WI38 (cell line): ENCODE measurements at regions not wholly inside any gene's neighbourhood (a gene's known extent, or its start where the extent isn't known, plus 50 kb on each side); places are given as distances from the start of the nearest gene placed in this dataset.

ENCODE experiments used
- H3K4me3 ChIP-seq: 2 replicates; pipeline ENCODE4 v1.5.1; 2011; ENCODE audit warnings: low read depth, mild to moderate bottlenecking, control low read depth, low read length
- CTCF ChIP-seq: IDR thresholded peaks from 2 replicates; pipeline ENCODE4 v1.5.1; 2012; ENCODE audit warnings: low read depth, mild to moderate bottlenecking, control low read depth, low read length

DNA sequence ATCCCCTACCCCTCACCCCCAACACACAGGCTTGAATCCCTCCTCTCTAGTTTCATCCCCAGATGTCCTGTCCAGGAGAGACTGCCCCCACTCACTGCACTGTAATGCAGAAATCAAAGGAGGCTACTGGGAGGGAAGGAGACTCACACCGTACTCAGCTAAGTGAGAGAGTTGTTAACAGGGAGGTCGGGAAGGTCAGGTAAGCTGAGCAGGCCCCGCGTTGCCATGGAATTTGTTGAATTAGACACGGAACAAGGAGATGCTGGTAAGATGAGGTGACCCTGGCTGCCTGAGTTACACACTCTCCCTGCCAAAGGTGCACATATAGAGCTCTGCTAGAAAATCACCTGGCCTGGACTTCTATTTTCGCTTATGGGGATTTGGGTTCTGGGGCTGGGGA, 197.9 kb downstream of the NXPE2 start:
- no peak for TF ChIP-seq CTCF
- H3K4me3 ChIP-seq = no peak overlapping the region

DNA sequence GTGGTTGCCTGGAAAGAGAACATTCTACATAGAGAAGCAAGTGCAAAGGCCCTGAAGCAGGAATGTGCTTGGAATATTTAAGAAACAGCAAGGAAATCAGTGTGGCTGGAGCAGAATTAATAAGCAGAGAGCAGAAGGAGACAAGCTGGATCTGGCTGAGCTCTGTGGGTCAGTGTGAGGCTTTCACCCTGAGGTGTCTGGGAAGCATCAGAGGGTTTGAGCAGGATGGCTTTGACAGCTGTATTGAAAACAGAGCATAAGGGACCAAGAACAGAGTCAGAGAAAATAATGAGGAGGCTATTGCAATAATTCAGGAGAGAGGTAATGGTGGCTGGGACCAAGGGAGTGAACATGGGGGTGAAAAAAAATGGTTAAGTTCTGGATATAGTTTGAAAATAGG, 199.6 kb downstream of the NXPE2 start:
- TF ChIP-seq CTCF = no peak
- no peak overlapping the region for H3K4me3 ChIP-seq

DNA sequence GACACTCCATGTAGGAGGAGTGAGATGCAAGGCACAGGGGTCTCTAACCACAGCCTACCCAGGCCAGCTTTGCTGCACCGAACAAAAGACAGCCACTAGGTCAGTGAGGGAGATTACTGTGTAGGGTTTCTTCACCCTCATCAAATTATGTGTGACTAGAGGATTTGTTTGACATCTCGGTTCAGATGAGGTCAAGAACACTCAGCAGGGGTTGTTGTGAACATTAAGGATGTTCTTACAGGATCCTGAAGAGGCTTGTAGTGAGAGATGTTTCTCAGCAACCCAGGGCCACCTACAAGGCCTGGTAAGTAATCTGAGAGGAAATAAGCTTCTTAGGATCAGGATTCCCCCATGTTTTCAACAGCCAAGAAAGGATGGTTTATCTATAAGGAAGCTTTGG, 202.1 kb downstream of the NXPE2 start:
- no peak for TF ChIP-seq CTCF
- no peak overlapping the region for H3K4me3 ChIP-seq

- no peak for TF ChIP-seq CTCF
- no peak overlapping the region for H3K4me3 ChIP-seq
Measured at GRCh38 chr11:114883472-114883871, 205.1 kb downstream of the NXPE2 start.

GRCh38 chr11:114886644-114887265, 208.4 kb downstream of the NXPE2 start:
- TF ChIP-seq CTCF = no peak
- H3K4me3 ChIP-seq = no peak overlapping the region

DNA sequence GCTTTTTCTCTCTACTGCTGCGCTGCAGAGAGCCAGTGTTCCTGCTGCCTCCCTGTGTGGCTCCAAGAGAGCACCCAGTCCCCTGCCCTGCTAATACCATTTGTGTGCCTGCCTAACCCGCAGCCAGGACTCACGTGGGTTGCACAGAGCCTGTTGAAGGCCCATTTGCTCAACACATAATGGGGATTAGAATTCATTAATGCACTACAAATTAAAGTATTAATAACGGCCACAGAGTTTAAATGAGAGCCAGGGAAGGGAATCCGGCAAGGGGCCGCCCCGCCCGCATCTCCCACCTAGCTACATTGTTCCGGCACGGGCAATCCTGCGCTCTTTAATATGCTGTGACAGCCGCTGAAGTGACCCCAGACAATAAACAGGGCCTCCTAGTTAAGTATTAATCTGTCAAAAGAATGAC, 211.3 kb downstream of the NXPE2 start:
- no peak overlapping the region for H3K4me3 ChIP-seq
- TF ChIP-seq CTCF = no peak

DNA sequence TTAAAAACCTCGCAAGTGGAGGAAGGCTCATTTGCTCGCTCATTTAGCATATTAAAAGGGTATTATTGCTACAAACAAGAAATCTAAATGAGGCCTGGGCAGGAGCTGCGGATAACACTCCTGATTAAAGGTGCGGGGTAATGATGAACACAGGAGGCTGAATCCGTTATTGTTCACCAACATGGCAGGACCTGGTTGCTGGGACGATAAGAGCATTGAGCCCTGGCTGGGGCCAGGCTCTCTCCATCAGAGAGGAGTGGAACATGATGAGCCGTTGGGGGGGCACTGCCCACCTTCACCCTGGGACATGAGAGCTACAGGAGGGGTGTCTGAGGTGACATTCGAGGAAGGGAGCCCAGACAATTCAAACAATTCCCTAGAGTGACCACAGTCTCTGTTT, 211.7 kb downstream of the NXPE2 start:
- H3K4me3 ChIP-seq = no peak overlapping the region
- TF ChIP-seq CTCF = no peak
